ENCODE measurements at regions not wholly inside any gene's neighbourhood (a gene's known extent, or its start where the extent isn't known, plus 50 kb on each side); places are given as distances from the start of the nearest gene placed in this dataset.

GRCh38 chr16:13528691-13529090 lies 391.3 kb upstream of the ERCC4 start:
- no peak for DNase-seq (ENCODE audit: low spot score)
- Mint-ChIP-seq H3K36me3 (ENCODE audit: low read depth, unreplicated experiment) (no peaks in the 10 kb centered on the region), H3K9me3 (ENCODE audit: unreplicated experiment) (no peaks in the 10 kb centered on the region), H3K4me3 (ENCODE audit: unreplicated experiment) (no peak overlapping the region), H3K27ac (ENCODE audit: unreplicated experiment) (no peak overlapping the region), H3K4me1 (ENCODE audit: unreplicated experiment) (peaks cover 2% of the 10 kb centered on the region), H3K27me3 (ENCODE audit: unreplicated experiment) (no peaks in the 10 kb centered on the region)
- TF ChIP-seq, protein P1, sequence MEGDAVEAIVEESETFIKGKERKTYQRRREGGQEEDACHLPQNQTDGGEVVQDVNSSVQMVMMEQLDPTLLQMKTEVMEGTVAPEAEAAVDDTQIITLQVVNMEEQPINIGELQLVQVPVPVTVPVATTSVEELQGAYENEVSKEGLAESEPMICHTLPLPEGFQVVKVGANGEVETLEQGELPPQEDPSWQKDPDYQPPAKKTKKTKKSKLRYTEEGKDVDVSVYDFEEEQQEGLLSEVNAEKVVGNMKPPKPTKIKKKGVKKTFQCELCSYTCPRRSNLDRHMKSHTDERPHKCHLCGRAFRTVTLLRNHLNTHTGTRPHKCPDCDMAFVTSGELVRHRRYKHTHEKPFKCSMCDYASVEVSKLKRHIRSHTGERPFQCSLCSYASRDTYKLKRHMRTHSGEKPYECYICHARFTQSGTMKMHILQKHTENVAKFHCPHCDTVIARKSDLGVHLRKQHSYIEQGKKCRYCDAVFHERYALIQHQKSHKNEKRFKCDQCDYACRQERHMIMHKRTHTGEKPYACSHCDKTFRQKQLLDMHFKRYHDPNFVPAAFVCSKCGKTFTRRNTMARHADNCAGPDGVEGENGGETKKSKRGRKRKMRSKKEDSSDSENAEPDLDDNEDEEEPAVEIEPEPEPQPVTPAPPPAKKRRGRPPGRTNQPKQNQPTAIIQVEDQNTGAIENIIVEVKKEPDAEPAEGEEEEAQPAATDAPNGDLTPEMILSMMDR (IDR thresholded peaks at IDR 0.05; ENCODE audit: unreplicated experiment): no peak

- H3K27me3 Mint-ChIP-seq (ENCODE audit: unreplicated experiment): no peaks in the 10 kb centered on the region
- TF ChIP-seq, protein P1 (IDR thresholded peaks at IDR 0.05; ENCODE audit: unreplicated experiment): no peak
- no peaks in the 10 kb centered on the region for H3K9me3 Mint-ChIP-seq (ENCODE audit: unreplicated experiment)
- H3K4me3 Mint-ChIP-seq (ENCODE audit: unreplicated experiment): no peak overlapping the region
- peaks cover 2% of the 10 kb centered on the region for H3K4me1 Mint-ChIP-seq (ENCODE audit: unreplicated experiment)
- no peaks in the 10 kb centered on the region for H3K36me3 Mint-ChIP-seq (ENCODE audit: low read depth, unreplicated experiment)
- H3K27ac Mint-ChIP-seq (ENCODE audit: unreplicated experiment): no peak overlapping the region
- DNase-seq (ENCODE audit: low spot score): no peak
Measured at GRCh38 chr16:13529193-13529982, 390.6 kb upstream of the ERCC4 start.

DNA sequence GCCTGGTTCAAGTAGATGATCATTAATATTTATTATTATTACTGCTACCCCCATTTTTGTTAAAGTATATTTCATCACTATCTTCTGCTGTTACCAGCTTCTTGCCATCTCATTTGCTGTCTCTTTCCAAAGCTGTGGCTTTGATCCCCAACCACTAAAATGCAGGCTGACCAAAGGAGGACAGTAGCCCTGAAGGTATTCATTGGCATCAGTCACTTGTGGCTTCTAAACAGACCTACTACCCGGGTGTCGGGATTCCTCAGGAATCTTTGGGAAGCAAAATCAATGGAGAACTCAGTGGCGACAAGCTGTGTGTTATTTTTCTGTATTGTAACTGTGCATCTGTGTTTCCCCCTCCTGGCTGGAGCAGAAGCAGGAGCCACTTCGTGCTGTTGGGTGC lies 379.2 kb upstream of the ERCC4 start:
- TF ChIP-seq, protein P1 (IDR thresholded peaks at IDR 0.05; ENCODE audit: unreplicated experiment): no peak
- Mint-ChIP-seq H3K27me3 (ENCODE audit: unreplicated experiment) (peaks cover 2% of the 10 kb centered on the region), H3K27ac (ENCODE audit: unreplicated experiment) (no peak overlapping the region), H3K4me3 (ENCODE audit: unreplicated experiment) (no peak overlapping the region), H3K4me1 (ENCODE audit: unreplicated experiment) (no peaks in the 10 kb centered on the region), H3K9me3 (ENCODE audit: unreplicated experiment) (no peaks in the 10 kb centered on the region), H3K36me3 (ENCODE audit: low read depth, unreplicated experiment) (no peaks in the 10 kb centered on the region)
- no peak for DNase-seq (ENCODE audit: low spot score)

DNA sequence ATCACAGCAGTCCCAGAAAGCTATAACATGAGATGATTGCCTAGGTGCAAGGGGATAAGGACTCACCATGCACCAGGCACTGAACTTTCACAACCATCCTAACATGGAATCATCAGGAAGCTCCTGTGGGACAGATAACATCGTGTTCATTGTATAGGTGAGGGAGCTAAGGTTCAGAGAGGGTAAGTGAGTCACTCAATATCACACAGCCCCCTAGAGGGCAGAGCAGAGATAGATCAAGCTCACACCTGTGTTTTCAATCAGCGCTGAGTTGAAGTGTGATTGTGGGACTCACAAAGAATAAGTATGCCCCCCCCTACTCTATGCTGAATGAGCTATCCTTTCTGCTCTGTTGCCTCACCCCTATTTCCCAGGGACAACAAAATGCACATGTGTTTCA lies 377.7 kb upstream of the ERCC4 start:
- TF ChIP-seq, protein P1 (IDR thresholded peaks at IDR 0.05; ENCODE audit: unreplicated experiment): no peak
- Mint-ChIP-seq H3K4me3 (ENCODE audit: unreplicated experiment) (no peak overlapping the region), H3K4me1 (ENCODE audit: unreplicated experiment) (no peaks in the 10 kb centered on the region), H3K27me3 (ENCODE audit: unreplicated experiment) (peaks cover 2% of the 10 kb centered on the region), H3K36me3 (ENCODE audit: low read depth, unreplicated experiment) (no peaks in the 10 kb centered on the region), H3K27ac (ENCODE audit: unreplicated experiment) (no peak overlapping the region), H3K9me3 (ENCODE audit: unreplicated experiment) (no peaks in the 10 kb centered on the region)
- no peak for DNase-seq (ENCODE audit: low spot score)

GRCh38 chr16:13543850-13544249 lies 376.1 kb upstream of the ERCC4 start:
- DNase-seq (ENCODE audit: low spot score): no peak
- Mint-ChIP-seq H3K36me3 (ENCODE audit: low read depth, unreplicated experiment) (no peaks in the 10 kb centered on the region), H3K27me3 (ENCODE audit: unreplicated experiment) (peaks cover 2% of the 10 kb centered on the region), H3K4me1 (ENCODE audit: unreplicated experiment) (no peaks in the 10 kb centered on the region), H3K27ac (ENCODE audit: unreplicated experiment) (no peak overlapping the region), H3K4me3 (ENCODE audit: unreplicated experiment) (no peak overlapping the region), H3K9me3 (ENCODE audit: unreplicated experiment) (no peaks in the 10 kb centered on the region)
- TF ChIP-seq, protein P1 (IDR thresholded peaks at IDR 0.05; ENCODE audit: unreplicated experiment): no peak

Measured in endothelial cell (in vitro differentiated cells).